GM18868 (cell line): ENCODE measurements at regions not wholly inside any gene's neighbourhood (a gene's known extent, or its start where the extent isn't known, plus 50 kb on each side); places are given as distances from the start of the nearest gene placed in this dataset.
"Not testable (repeated sequence)": the region's sequence is repeated elsewhere in the genome, so short reads cannot be mapped to it uniquely, and the experiment has no call there.

ENCODE experiments used
- ATAC-seq: cut with Tn5 transposase; IDR thresholded peaks from one replicate; pipeline ENCODE4 v1.9.1; 2021; ENCODE audit warnings: mild to moderate bottlenecking, moderate library complexity; ENCODE audit not compliant: unreplicated experiment

- ATAC-seq: no peak
Measured at GRCh38 chr4:64737026-64737853, 328.0 kb upstream of the TECRL start.

- no peak for ATAC-seq
Measured at GRCh38 chr4:64729561-64729960, 320.3 kb upstream of the TECRL start.

- no peak for ATAC-seq
Measured at GRCh38 chr4:64727960-64728359, 318.7 kb upstream of the TECRL start.

GRCh38 chr4:64727391-64727790 is 318.1 kb upstream of the TECRL start:
- ATAC-seq: not testable (repeated sequence)

- ATAC-seq: no peak
Measured at GRCh38 chr4:64724689-64725088, 315.4 kb upstream of the TECRL start.

- ATAC-seq: no peak
Measured at GRCh38 chr4:64721106-64721505, 311.9 kb upstream of the TECRL start.

GRCh38 chr4:64718091-64718490 is 308.8 kb upstream of the TECRL start:
- no peak for ATAC-seq

- ATAC-seq: no peak
Measured at GRCh38 chr4:64715741-64716140, 306.5 kb upstream of the TECRL start.

- peak; percentile 76 for ATAC-seq
Measured at GRCh38 chr4:64713256-64713840, 304.1 kb upstream of the TECRL start.

- ATAC-seq: no peak
Measured at GRCh38 chr4:64712590-64712989, 303.3 kb upstream of the TECRL start.

- ATAC-seq: no peak
Measured at GRCh38 chr4:64705989-64706388, 296.7 kb upstream of the TECRL start.

- no peak for ATAC-seq
Measured at GRCh38 chr4:64698171-64698570, 288.9 kb upstream of the TECRL start.

- ATAC-seq: no peak
Measured at GRCh38 chr4:64682946-64683345, 273.7 kb upstream of the TECRL start.

GRCh38 chr4:64682481-64682880 is 273.2 kb upstream of the TECRL start:
- ATAC-seq: no peak

- ATAC-seq: not testable (repeated sequence)
Measured at GRCh38 chr4:64673121-64673520, 263.9 kb upstream of the TECRL start.

- no peak for ATAC-seq
Measured at GRCh38 chr4:64670647-64671046, 261.4 kb upstream of the TECRL start.

- ATAC-seq: no peak
Measured at GRCh38 chr4:64643841-64644240, 234.6 kb upstream of the TECRL start.

GRCh38 chr4:64642936-64643335 is 233.7 kb upstream of the TECRL start:
- ATAC-seq: no peak

GRCh38 chr4:64640402-64640801 is 231.2 kb upstream of the TECRL start:
- ATAC-seq: not testable (repeated sequence)

GRCh38 chr4:64625438-64625837 is 216.2 kb upstream of the TECRL start:
- ATAC-seq: no peak

- no peak for ATAC-seq
Measured at GRCh38 chr4:64617800-64618199, 208.6 kb upstream of the TECRL start.

GRCh38 chr4:64614276-64614675 is 205.0 kb upstream of the TECRL start:
- no peak for ATAC-seq

- ATAC-seq: no peak
Measured at GRCh38 chr4:64613046-64613445, 203.8 kb upstream of the TECRL start.
